Vagina (tissue), 2 donors: ENCODE measurements at regions not wholly inside any gene's neighbourhood (a gene's known extent, or its start where the extent isn't known, plus 50 kb on each side); places are given as distances from the start of the nearest gene placed in this dataset.

Experiments used
- POLR2A ChIP-seq, 2 donors: fragments of 450-650 bp; IDR thresholded peaks; one replicate each; pipeline ENCODE4 v1.6.1; 2017; ENCODE audit warnings: antibody characterized with exemption in 2 of 2, mild to moderate bottlenecking in 2 of 2, moderate library complexity in 2 of 2
- TF ChIP-seq, protein P1 (sequence below), 3 experiments: fragments of 450-650 bp in 2 of 3; fragments of 200-600 bp in 1 of 3; sonication (generic) in 1 of 3; IDR thresholded peaks; one replicate each; pipeline ENCODE4 v1.5.1; 2017 to 2019; ENCODE audit warnings: antibody characterized with exemption in 3 of 3, mild to moderate bottlenecking in 2 of 3, moderate library complexity in 2 of 3

DNA sequence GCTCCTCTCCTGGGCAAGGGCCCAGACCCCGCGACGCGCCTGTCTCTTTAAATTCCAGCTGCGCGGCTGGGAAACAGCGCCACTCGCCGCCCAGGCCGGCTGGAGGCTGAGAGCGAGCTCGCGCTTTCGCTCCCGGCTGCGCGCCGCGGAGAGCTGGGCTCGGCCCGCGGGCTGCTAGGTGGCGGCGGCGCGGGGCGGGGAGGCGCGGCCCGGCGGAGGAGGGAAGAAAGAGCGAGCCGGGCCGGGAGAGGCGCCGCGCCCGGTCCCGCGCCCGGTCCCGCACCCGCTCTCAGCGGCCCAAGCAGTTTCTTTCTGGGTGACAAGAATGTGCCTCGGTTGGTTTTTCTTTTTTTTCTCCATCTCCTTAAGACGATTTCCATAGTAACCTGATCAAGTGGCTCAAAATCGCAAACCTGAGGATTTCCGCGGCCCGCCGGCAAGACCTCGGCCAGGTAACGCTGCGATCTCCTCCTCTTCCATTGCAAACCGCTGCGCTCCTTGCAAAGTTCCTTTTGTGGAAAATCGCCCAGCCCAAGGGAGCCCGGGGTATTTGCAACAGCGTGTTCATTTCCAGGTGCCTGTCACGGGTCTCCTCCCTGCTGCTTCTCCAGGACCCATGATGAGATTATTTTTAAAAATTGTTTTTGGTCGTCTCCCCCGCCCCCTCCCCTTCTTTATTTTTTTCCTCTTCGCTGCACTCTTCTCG is 259.5 kb upstream of the E2F7 start:
- TF ChIP-seq, protein P1, sequence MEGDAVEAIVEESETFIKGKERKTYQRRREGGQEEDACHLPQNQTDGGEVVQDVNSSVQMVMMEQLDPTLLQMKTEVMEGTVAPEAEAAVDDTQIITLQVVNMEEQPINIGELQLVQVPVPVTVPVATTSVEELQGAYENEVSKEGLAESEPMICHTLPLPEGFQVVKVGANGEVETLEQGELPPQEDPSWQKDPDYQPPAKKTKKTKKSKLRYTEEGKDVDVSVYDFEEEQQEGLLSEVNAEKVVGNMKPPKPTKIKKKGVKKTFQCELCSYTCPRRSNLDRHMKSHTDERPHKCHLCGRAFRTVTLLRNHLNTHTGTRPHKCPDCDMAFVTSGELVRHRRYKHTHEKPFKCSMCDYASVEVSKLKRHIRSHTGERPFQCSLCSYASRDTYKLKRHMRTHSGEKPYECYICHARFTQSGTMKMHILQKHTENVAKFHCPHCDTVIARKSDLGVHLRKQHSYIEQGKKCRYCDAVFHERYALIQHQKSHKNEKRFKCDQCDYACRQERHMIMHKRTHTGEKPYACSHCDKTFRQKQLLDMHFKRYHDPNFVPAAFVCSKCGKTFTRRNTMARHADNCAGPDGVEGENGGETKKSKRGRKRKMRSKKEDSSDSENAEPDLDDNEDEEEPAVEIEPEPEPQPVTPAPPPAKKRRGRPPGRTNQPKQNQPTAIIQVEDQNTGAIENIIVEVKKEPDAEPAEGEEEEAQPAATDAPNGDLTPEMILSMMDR (IDR thresholded peaks at IDR 0.05), result no peak
- no peak for TF ChIP-seq POLR2A (IDR thresholded peaks at IDR 0.05)
